Coronary artery (tissue), 2 donors: ENCODE measurements at regions not wholly inside any gene's neighbourhood (a gene's known extent, or its start where the extent isn't known, plus 50 kb on each side); places are given as distances from the start of the nearest gene placed in this dataset.

Source experiments
- DNase-seq: peaks from one replicate; pipeline ENCODE4 v3.0.0-alpha.2; 2017; ENCODE audit warnings: low spot score
- H3K27ac ChIP-seq, 2 donors: fragments of 200-600 bp; sonication (generic); one replicate each; pipeline ENCODE4 v1.5.1; 2016 to 2019
- H3K4me3 ChIP-seq: fragments of 200-600 bp; sonication (generic); 2 replicates; pipeline ENCODE4 v1.5.1; 2016; ENCODE audit warnings: mild to moderate bottlenecking, moderate library complexity
- TF ChIP-seq, protein P1 (sequence below): fragments of 200-600 bp; sonication (generic); IDR thresholded peaks from one replicate; pipeline ENCODE4 v1.5.1; 2019; ENCODE audit warnings: antibody characterized with exemption

DNA sequence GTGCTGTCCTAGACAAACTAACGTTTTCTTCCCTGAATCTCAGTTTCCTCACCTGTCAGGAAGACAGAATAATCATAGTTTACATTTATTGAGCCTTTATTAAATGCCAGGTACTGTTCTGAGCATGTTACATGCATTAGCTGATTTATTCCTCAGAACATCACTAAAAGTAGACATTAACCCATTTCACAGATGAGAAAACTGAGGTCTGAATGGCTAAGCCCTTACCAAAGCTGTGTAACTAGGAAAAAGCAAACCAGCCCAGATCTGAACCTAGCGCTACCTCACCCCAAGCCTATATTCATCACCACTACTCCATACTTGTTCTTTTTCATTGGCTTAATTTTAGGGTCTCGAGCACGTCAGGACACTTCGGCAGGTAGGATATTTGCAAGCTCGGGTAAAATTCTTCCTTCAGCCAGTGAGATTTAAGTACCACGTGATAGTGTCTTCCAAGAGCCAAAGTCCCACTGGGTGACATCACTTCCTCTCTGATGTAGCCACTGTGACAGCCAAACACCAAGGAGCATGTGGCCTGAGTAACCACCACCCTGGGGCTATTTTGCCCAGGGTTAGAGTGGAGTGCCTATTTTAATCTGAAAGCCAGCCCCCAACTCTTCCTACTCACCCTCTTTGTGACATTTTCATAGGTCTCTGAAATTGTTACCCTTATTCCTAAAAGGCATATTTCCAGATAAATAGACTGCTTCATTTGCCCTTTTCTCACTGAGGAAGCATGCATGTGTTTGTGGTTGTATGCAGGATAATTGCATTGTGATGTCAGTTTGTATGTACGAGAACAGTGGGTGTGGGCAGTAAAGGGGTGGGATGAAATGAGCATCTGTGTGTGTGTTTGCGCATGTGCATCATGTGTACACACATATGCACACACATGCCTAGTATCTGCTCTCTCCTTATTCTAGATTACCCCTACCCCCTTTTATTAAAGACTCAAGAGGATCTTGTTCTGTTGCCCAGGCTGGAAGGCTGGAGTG lies 62.2 kb upstream of the WSCD2 start:
- Histone ChIP-seq H3K4me3 (no peak overlapping the region), H3K27ac (no peak overlapping the region)
- DNase-seq, result no peak
- TF ChIP-seq, protein P1, sequence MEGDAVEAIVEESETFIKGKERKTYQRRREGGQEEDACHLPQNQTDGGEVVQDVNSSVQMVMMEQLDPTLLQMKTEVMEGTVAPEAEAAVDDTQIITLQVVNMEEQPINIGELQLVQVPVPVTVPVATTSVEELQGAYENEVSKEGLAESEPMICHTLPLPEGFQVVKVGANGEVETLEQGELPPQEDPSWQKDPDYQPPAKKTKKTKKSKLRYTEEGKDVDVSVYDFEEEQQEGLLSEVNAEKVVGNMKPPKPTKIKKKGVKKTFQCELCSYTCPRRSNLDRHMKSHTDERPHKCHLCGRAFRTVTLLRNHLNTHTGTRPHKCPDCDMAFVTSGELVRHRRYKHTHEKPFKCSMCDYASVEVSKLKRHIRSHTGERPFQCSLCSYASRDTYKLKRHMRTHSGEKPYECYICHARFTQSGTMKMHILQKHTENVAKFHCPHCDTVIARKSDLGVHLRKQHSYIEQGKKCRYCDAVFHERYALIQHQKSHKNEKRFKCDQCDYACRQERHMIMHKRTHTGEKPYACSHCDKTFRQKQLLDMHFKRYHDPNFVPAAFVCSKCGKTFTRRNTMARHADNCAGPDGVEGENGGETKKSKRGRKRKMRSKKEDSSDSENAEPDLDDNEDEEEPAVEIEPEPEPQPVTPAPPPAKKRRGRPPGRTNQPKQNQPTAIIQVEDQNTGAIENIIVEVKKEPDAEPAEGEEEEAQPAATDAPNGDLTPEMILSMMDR, result no peak

- TF ChIP-seq, protein P1, result no peak
- no peak overlapping the region for H3K27ac ChIP-seq
- no peak for DNase-seq
- no peak overlapping the region for H3K4me3 ChIP-seq
These were observed 59.4 kb upstream of the WSCD2 start for GRCh38 chr12:108069651-108070165.

GRCh38 chr12:108075561-108075960 lies 53.5 kb upstream of the WSCD2 start:
- DNase-seq, result no peak
- TF ChIP-seq, protein P1, result no peak
- no peak overlapping the region for H3K4me3 ChIP-seq
- no peak overlapping the region for H3K27ac ChIP-seq

DNA sequence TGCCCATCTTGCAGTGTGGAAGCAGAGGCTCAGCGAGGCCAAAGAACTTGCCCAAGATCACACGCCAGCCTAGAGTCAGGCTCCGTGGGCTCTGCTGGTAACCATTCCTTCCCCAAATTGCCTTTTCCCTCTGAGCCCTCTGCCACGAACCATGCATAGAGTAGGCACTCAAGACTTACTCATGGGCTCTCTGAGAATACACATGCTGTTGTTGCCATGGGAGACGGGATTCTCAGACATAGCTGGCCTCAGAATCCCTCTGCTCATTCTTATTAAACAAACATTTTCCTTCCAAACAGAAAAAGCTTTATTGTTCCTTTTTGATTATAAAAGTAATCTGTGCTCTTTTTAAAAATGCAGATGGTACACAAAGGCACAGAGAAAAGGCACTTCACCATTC lies 52.5 kb upstream of the WSCD2 start:
- no peak overlapping the region for H3K4me3 ChIP-seq
- DNase-seq, result no peak
- TF ChIP-seq, protein P1, result no peak
- H3K27ac ChIP-seq, result no peak overlapping the region

DNA sequence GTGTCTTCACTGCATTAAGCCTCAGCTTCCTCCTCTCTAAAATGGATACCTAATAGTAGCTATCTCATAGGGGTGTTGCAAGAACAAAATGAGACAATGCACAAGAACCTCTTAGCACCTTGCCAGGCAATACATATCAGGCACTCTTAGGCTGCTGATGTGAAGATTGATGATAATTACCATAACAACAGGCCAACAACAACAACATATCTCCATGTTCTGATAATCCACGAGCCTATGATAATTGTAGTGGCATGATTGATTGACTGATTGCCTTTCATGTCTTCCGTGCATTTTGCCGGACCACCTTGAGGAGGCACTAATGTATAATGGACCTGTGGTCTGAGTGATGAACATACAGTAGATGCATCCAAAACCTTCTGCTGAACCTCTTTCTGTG lies 50.7 kb upstream of the WSCD2 start:
- no peak overlapping the region for H3K4me3 ChIP-seq
- DNase-seq, result no peak
- TF ChIP-seq, protein P1, result no peak
- no peak overlapping the region for H3K27ac ChIP-seq
